Progenitor cell of endocrine pancreas (in vitro differentiated cells): ENCODE measurements at regions not wholly inside any gene's neighbourhood (a gene's known extent, or its start where the extent isn't known, plus 50 kb on each side); places are given as distances from the start of the nearest gene placed in this dataset.

ENCODE experiments used
- DNase-seq: peaks from one replicate; pipeline ENCODE4 v3.0.0; 2021; ENCODE audit warnings: low spot score; ENCODE audit not compliant: unreplicated experiment
- H3K27ac Mint-ChIP-seq: 2 replicates; pipeline ENCODE4 v1.8.0; 2021; ENCODE audit warnings: mild to moderate bottlenecking, moderate library complexity, mixed read lengths
- H3K27me3 Mint-ChIP-seq: 2 replicates; pipeline ENCODE4 v1.8.0; 2021; ENCODE audit warnings: mixed read lengths
- H3K36me3 Mint-ChIP-seq: 2 replicates; pipeline ENCODE4 v1.8.0; 2022; ENCODE audit warnings: mixed read lengths; ENCODE audit not compliant: insufficient read depth
- H3K4me1 Mint-ChIP-seq: 2 replicates; pipeline ENCODE4 v1.8.0; 2021; ENCODE audit warnings: low read depth, mixed read lengths
- H3K4me3 Mint-ChIP-seq: 2 replicates; pipeline ENCODE4 v1.8.0; 2021; ENCODE audit warnings: low read depth, mild to moderate bottlenecking, moderate library complexity, mixed read lengths
- H3K9me3 Mint-ChIP-seq: 2 replicates; pipeline ENCODE4 v1.8.0; 2021; ENCODE audit warnings: low read depth, mixed read lengths
- CTCF ChIP-seq: fragments of 200-600 bp; sonication (generic); IDR thresholded peaks from one replicate; pipeline ENCODE4 v1.5.0; 2021; ENCODE audit warnings: antibody characterized with exemption, mild to moderate bottlenecking; ENCODE audit not compliant: unreplicated experiment

GRCh38 chr17:54157542-54157941, 334.8 kb downstream of the KIF2B start:
- Mint-ChIP-seq H3K27ac (no peak overlapping the region), H3K4me1 (no peaks in the 10 kb centered on the region), H3K9me3 (peaks cover 3% of the 10 kb centered on the region), H3K27me3 (no peaks in the 10 kb centered on the region), H3K4me3 (no peak overlapping the region), H3K36me3 (no peaks in the 10 kb centered on the region)
- no peak for TF ChIP-seq CTCF
- no peak for DNase-seq

GRCh38 chr17:54172096-54172984, 349.6 kb downstream of the KIF2B start:
- no peak overlapping the region for H3K27ac Mint-ChIP-seq
- peaks cover 3% of the 10 kb centered on the region for H3K9me3 Mint-ChIP-seq
- H3K27me3 Mint-ChIP-seq: no peaks in the 10 kb centered on the region
- no peak for DNase-seq
- peaks cover 14% of the 10 kb centered on the region for H3K4me1 Mint-ChIP-seq
- peak; percentile 65 for TF ChIP-seq CTCF
- no peaks in the 10 kb centered on the region for H3K36me3 Mint-ChIP-seq
- H3K4me3 Mint-ChIP-seq: peak overlapping the region; percentile 4

GRCh38 chr17:54172985-54173316, 350.2 kb downstream of the KIF2B start:
- Mint-ChIP-seq H3K4me3 (no peak overlapping the region), H3K9me3 (peaks cover 3% of the 10 kb centered on the region), H3K36me3 (no peaks in the 10 kb centered on the region), H3K4me1 (peaks cover 14% of the 10 kb centered on the region), H3K27ac (no peak overlapping the region), H3K27me3 (peaks cover 1% of the 10 kb centered on the region)
- no peak for DNase-seq
- TF ChIP-seq CTCF: no peak

- no peak for TF ChIP-seq CTCF
- DNase-seq: no peak
- peaks cover 3% of the 10 kb centered on the region for H3K9me3 Mint-ChIP-seq
- H3K27ac Mint-ChIP-seq: no peak overlapping the region
- H3K36me3 Mint-ChIP-seq: no peaks in the 10 kb centered on the region
- H3K27me3 Mint-ChIP-seq: peaks cover 18% of the 10 kb centered on the region
- H3K4me1 Mint-ChIP-seq: peaks cover 7% of the 10 kb centered on the region
- no peak overlapping the region for H3K4me3 Mint-ChIP-seq
Measured at GRCh38 chr17:54177606-54178308, 355.0 kb downstream of the KIF2B start.

- H3K27me3 Mint-ChIP-seq: peaks cover 26% of the 10 kb centered on the region
- H3K36me3 Mint-ChIP-seq: no peaks in the 10 kb centered on the region
- H3K4me3 Mint-ChIP-seq: no peak overlapping the region
- TF ChIP-seq CTCF: no peak
- DNase-seq: no peak
- no peak overlapping the region for H3K27ac Mint-ChIP-seq
- H3K9me3 Mint-ChIP-seq: peaks cover 6% of the 10 kb centered on the region
- H3K4me1 Mint-ChIP-seq: no peaks in the 10 kb centered on the region
Measured at GRCh38 chr17:54180950-54181349, 358.2 kb downstream of the KIF2B start.
